H9 (cell line): ENCODE measurements at regions not wholly inside any gene's neighbourhood (a gene's known extent, or its start where the extent isn't known, plus 50 kb on each side); places are given as distances from the start of the nearest gene placed in this dataset.

Source experiments
- DNase-seq: peaks from one replicate; pipeline ENCODE4 v3.0.0-alpha.2; 2017
- H2AFZ ChIP-seq: one replicate; pipeline ENCODE4 v1.6.1; 2013; ENCODE audit warnings: mild to moderate bottlenecking, low read length, control low read depth, moderate library complexity
- H2AK5ac ChIP-seq: 2 replicates; pipeline ENCODE4 v1.6.1; 2013; ENCODE audit warnings: low read length, control low read depth, mixed read lengths; ENCODE audit not compliant: insufficient read length
- H2BK120ac ChIP-seq: one replicate; pipeline ENCODE4 v1.6.1; 2013; ENCODE audit warnings: low read depth, mild to moderate bottlenecking, low read length, control low read depth, inconsistent platforms; ENCODE audit not compliant: poor library complexity, severe bottlenecking
- H2BK12ac ChIP-seq: 2 replicates; pipeline ENCODE4 v1.6.1; 2013; ENCODE audit warnings: low read length, control low read depth, mixed read lengths, low read depth; ENCODE audit not compliant: insufficient read length
- H2BK15ac ChIP-seq: 2 replicates; pipeline ENCODE4 v1.6.1; 2013; ENCODE audit warnings: low read depth, low read length, control low read depth
- H2BK20ac ChIP-seq: one replicate; pipeline ENCODE4 v1.6.1; 2013; ENCODE audit warnings: low read depth, mild to moderate bottlenecking, low read length, control low read depth, inconsistent platforms; ENCODE audit not compliant: poor library complexity, severe bottlenecking
- H2BK5ac ChIP-seq: 2 replicates; pipeline ENCODE4 v1.6.1; 2013; ENCODE audit warnings: low read length, control low read depth, mixed read lengths; ENCODE audit not compliant: insufficient read length
- H3K14ac ChIP-seq: 2 replicates; pipeline ENCODE4 v1.6.1; 2013; ENCODE audit warnings: low read length, control low read depth; ENCODE audit not compliant: insufficient read depth
- H3K18ac ChIP-seq: 2 replicates; pipeline ENCODE4 v1.6.1; 2013; ENCODE audit warnings: low read depth, mild to moderate bottlenecking, mixed read lengths, low read length, control low read depth; ENCODE audit not compliant: insufficient read length
- H3K23ac ChIP-seq: 2 replicates; pipeline ENCODE4 v1.6.1; 2013; ENCODE audit warnings: low read length, control low read depth, mixed read lengths, low read depth; ENCODE audit not compliant: insufficient read length
- H3K23me2 ChIP-seq: 2 replicates; pipeline ENCODE4 v1.6.1; 2013; ENCODE audit warnings: low read depth, mild to moderate bottlenecking, mixed read lengths, low read length, control low read depth; ENCODE audit not compliant: insufficient read length, poor library complexity, severe bottlenecking
- H3K27ac ChIP-seq: 2 replicates; pipeline ENCODE4 v1.5.1; 2013; ENCODE audit warnings: low read length, control low read depth, mixed read lengths, low read depth; ENCODE audit not compliant: insufficient read length
- H3K27me3 ChIP-seq: 2 replicates; pipeline ENCODE4 v1.6.1; 2013; ENCODE audit warnings: low read length, control low read depth, inconsistent platforms; ENCODE audit not compliant: insufficient read depth
- H3K4ac ChIP-seq: 2 replicates; pipeline ENCODE4 v1.6.1; 2013; ENCODE audit warnings: low read depth, mild to moderate bottlenecking, control low read depth, inconsistent platforms, low read length, moderate library complexity
- H3K4me1 ChIP-seq: 2 replicates; pipeline ENCODE4 v1.6.1; 2013; ENCODE audit warnings: low read length, control low read depth, inconsistent platforms; ENCODE audit not compliant: insufficient read depth
- H3K4me2 ChIP-seq: 2 replicates; pipeline ENCODE4 v1.6.1; 2013; ENCODE audit warnings: low read length, control low read depth, mixed read lengths; ENCODE audit not compliant: insufficient read length, insufficient read depth
- H3K56ac ChIP-seq: 2 replicates; pipeline ENCODE4 v1.6.1; 2013; ENCODE audit warnings: low read depth, mild to moderate bottlenecking, mixed read lengths, low read length, control low read depth; ENCODE audit not compliant: insufficient read length
- H3K79me1 ChIP-seq: 2 replicates; pipeline ENCODE4 v1.6.1; 2013; ENCODE audit warnings: low read depth, mild to moderate bottlenecking, moderate library complexity, low read length, control low read depth, inconsistent platforms; ENCODE audit not compliant: insufficient read depth, poor library complexity, severe bottlenecking
- H3K79me2 ChIP-seq: 2 replicates; pipeline ENCODE4 v1.6.1; 2013; ENCODE audit warnings: low read length, control low read depth, inconsistent platforms; ENCODE audit not compliant: insufficient read depth
- H3K9ac ChIP-seq: 2 replicates; pipeline ENCODE4 v1.6.1; 2013; ENCODE audit warnings: low read length, control low read depth, mixed read lengths; ENCODE audit not compliant: insufficient read length; ENCODE audit errors: extremely low read depth
- H3K9me3 ChIP-seq: one replicate; pipeline ENCODE4 v1.6.1; 2013; ENCODE audit warnings: low read depth, low read length, inconsistent platforms; ENCODE audit not compliant: control insufficient read depth
- H3T11ph ChIP-seq: one replicate; pipeline ENCODE4 v1.6.1; 2013; ENCODE audit warnings: mild to moderate bottlenecking, low read length, control low read depth, inconsistent platforms
- H4K20me1 ChIP-seq: one replicate; pipeline ENCODE4 v1.6.1; 2013; ENCODE audit not compliant: control insufficient read depth, insufficient read length, insufficient read depth
- H4K5ac ChIP-seq: 2 replicates; pipeline ENCODE4 v1.6.1; 2013; ENCODE audit warnings: low read depth, mild to moderate bottlenecking, mixed read lengths, low read length, control low read depth; ENCODE audit not compliant: insufficient read length
- H4K8ac ChIP-seq: replicated peaks from 2 replicates; pipeline ENCODE4 v1.6.1; 2013; ENCODE audit warnings: low read length, control low read depth, mixed read lengths, low read depth; ENCODE audit not compliant: insufficient read length
- H4K91ac ChIP-seq: 2 replicates; pipeline ENCODE4 v1.6.1; 2013; ENCODE audit warnings: low read depth, mild to moderate bottlenecking, moderate library complexity, mixed read lengths, low read length, control low read depth; ENCODE audit not compliant: insufficient read length
- H3K27ac Mint-ChIP-seq, 3 experiments: 2 replicates in 2 of 3; 3 replicates in 1 of 3; pipeline ENCODE4 v1.8.0; 2020 to 2021; ENCODE audit warnings: mixed read lengths in 3 of 3, mild to moderate bottlenecking in 1 of 3, moderate library complexity in 1 of 3
- H3K27me3 Mint-ChIP-seq: 2 replicates; pipeline ENCODE4 v1.8.0; 2021; ENCODE audit warnings: low read depth, mild to moderate bottlenecking, moderate library complexity, mixed read lengths
- H3K36me3 Mint-ChIP-seq, 3 experiments: 2 replicates in 2 of 3; 3 replicates in 1 of 3; pipeline ENCODE4 v1.8.0; 2020 to 2021; ENCODE audit warnings: low read depth in 3 of 3, mixed read lengths in 3 of 3; ENCODE audit not compliant: insufficient read depth in 1 of 3
- H3K4me1 Mint-ChIP-seq, 2 experiments: 2 replicates each; pipeline ENCODE4 v1.8.0; 2020; ENCODE audit warnings: mixed read lengths in 2 of 2
- H3K4me3 Mint-ChIP-seq, 2 experiments: 2 replicates in 1 of 2; 3 replicates in 1 of 2; pipeline ENCODE4 v1.8.0; 2020 to 2021; ENCODE audit warnings: mild to moderate bottlenecking in 2 of 2, mixed read lengths in 2 of 2, moderate library complexity in 1 of 2
- H3K9me3 Mint-ChIP-seq, 2 experiments: 2 replicates in 1 of 2; 3 replicates in 1 of 2; pipeline ENCODE4 v1.8.0; 2020; ENCODE audit warnings: mild to moderate bottlenecking in 2 of 2, mixed read lengths in 2 of 2, moderate library complexity in 1 of 2
- CTCF ChIP-seq: fragments of 200-600 bp; sonication (generic); conservative IDR thresholded peaks from 3 replicates; pipeline ENCODE4 v1.8.0; 2021; ENCODE audit warnings: antibody characterized with exemption, mild to moderate bottlenecking
- WGBS: extraction: QIAGEN DNeasy Blood & Tissue Kit; methylation state at CpG from one replicate; pipeline ENCODE4 v1.1.7; 2013; ENCODE audit warnings: missing lambda C conversion rate, low lambda C conversion rate, mixed read lengths; ENCODE audit not compliant: insufficient read length; ENCODE audit errors: extremely low coverage; 5-methylcytosine and 5-hydroxymethylcytosine counted together

DNA sequence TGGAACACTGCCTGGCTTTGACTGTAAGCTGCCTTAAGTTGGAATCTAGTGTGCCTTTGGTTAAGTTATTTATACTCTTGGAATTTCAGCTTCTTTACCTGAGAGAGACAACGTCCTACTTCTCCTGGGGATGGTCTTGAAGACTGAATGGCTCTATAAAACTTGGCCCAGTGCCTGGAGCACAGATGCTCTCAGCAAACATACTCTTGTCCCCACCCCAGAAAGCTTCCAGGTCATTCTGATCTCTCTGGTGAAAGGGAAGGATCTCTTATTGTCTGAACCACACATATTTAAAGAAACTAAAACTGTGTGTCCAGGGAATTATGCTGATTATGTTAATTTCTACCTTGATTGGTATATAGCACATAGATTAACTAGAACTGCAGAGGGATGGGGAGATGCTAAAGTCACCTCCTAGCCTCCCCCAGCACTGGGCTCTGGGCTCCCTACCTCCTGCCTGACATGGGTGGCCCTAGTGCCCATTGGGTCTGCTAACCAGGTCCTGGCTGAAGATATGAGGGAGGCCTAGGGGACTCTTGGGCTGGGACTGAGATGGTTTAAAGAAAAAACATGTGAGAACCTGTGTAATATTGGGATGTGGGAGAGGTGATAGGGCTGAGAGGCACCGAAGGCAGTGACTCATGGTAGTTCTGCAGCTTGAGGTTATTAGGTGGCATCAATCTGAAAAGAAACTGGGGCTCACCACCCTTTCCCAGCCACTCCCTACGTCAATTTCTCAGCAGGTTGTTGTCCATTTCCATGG is 171.0 kb downstream of the RPLP1 start:
- peaks cover 26% of the 10 kb centered on the region for H3K27me3 Mint-ChIP-seq
- peaks cover 3 to 22% (median 5%) of the 10 kb centered on the region in 3 experiments; a peak in 4 of 7 replicates for H3K36me3 Mint-ChIP-seq
- H3K4me1 Mint-ChIP-seq, result no peaks in the 10 kb centered on the region
- H3K9me3 Mint-ChIP-seq, result peaks cover 25 to 27% of the 10 kb centered on the region in 2 experiments
- H3K79me1 ChIP-seq, result no peaks in the 10 kb centered on the region
- H3K4me3 Mint-ChIP-seq, result no peak overlapping the region
- H2AK5ac ChIP-seq, result no peak overlapping the region
- no CpG with 5 or more reads among the region's 3 CpGs for WGBS
- no peak overlapping the region for H4K91ac ChIP-seq
- H3K27me3 ChIP-seq, result no peaks in the 10 kb centered on the region
- DNase-seq, result no peak
- no peaks in the 10 kb centered on the region for H3K23me2 ChIP-seq
- H3K79me2 ChIP-seq, result no peaks in the 10 kb centered on the region
- TF ChIP-seq CTCF, result no peak
- H2BK20ac ChIP-seq, result no peak overlapping the region
- H3K18ac ChIP-seq, result no peak overlapping the region
- H3K14ac ChIP-seq, result no peak overlapping the region
- H3K4me1 ChIP-seq, result no peaks in the 10 kb centered on the region
- no peak overlapping the region; a peak in 1 of 7 replicates for H3K27ac Mint-ChIP-seq
- no peak overlapping the region for H3K4me2 ChIP-seq
- H3T11ph ChIP-seq, result no peak overlapping the region
- no peak overlapping the region for H3K56ac ChIP-seq
- no peak overlapping the region for H3K23ac ChIP-seq
- no peak overlapping the region for H2BK15ac ChIP-seq
- H3K9ac ChIP-seq, result no peak overlapping the region
- H4K5ac ChIP-seq, result no peak overlapping the region
- no peak overlapping the region for H2BK120ac ChIP-seq
- H4K20me1 ChIP-seq, result no peaks in the 10 kb centered on the region
- H2AFZ ChIP-seq, result no peak overlapping the region
- H3K4ac ChIP-seq, result no peak overlapping the region
- H4K8ac ChIP-seq, result no peak overlapping the region
- no peak overlapping the region for H2BK5ac ChIP-seq
- no peak overlapping the region for H3K27ac ChIP-seq
- no peak overlapping the region for H2BK12ac ChIP-seq
- no peaks in the 10 kb centered on the region for H3K9me3 ChIP-seq
